Hippocampal formation (tissue), 2 donors: ENCODE measurements at regions not wholly inside any gene's neighbourhood (a gene's known extent, or its start where the extent isn't known, plus 50 kb on each side); places are given as distances from the start of the nearest gene placed in this dataset.
"Not testable (repeated sequence)": the region's sequence is repeated elsewhere in the genome, so short reads cannot be mapped to it uniquely, and the experiment has no call there.

Experiments
- DNase-seq, 2 donors: peaks; one replicate each; lab custom pipeline; 2025; lab: John Stamatoyannopoulos, UW

DNA sequence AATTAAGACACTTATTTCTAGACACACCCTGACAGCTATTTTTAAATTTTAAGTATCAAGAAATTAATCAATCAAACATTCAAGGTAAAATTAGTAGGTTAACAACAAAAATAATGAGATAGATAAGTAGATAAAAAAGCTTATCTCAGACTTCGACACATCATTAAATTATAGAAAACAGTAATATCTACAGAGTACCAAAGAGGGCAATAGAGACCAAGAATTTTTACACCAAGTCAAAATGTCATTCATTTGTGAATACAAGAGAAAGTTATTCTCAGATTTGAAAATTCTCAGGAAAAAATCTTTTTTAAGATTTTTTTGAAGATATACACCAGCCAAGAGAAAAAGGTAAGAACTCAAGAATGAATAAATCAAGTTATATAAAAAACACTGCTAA, 445.6 kb downstream of the ACTL7B start:
- DNase-seq, result no peak

DNA sequence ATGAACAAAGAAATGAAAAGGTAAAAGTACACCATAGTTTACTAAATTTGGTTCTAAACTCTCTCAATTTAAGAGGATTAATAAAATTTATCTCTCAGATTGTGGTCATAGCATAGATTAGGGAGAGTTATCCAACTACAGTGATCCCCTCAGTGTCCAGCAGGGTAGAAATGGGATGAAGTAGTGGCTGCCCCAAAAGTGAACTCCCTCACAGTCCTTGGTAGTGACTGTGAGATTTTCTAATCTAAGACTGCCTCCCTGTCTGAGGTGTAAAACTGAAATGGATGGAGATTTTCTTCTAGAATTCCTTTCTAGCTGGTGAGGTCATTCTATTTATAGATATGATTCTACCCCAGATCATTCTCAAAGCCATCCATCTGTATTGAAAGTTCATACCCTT, 455.5 kb downstream of the ACTL7B start:
- no peak for DNase-seq

DNA sequence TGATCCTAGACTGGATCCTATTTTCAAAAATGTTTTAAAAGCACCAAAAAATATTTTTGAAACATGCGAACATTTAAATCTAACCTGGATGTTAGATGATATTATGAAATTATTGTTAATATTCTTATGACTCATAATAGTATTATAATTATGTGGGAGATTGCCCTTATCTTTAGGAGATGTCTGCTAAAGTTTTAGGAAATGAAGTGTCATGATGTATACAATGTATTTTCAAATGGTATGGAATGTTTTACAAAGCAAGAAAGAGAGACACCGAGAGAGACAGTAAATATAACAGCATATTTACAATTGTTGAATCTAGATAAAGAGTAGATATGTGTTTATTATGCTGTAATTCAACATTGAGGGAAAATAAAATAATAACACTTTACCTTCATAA, 455.9 kb downstream of the ACTL7B start:
- DNase-seq, result no peak

DNA sequence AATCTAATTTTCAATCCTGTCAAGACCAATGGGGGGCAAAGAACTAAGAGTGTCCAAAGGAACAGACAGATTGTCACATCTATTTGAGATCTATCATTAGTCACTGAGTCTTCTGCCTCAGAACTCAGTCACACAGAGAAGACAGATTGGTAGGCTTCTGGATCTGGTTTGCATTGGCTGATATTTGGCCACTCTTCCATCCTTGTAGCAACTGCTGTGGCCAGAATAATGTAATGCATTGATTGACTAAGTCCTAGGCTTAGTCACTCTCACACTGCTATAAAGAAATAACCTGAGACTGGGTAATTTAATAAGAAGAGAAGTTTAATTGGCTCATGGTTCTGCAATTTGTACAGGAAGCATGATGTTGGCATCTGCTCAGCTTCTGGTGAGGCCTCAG, 458.5 kb downstream of the ACTL7B start:
- DNase-seq, result no peak

DNA sequence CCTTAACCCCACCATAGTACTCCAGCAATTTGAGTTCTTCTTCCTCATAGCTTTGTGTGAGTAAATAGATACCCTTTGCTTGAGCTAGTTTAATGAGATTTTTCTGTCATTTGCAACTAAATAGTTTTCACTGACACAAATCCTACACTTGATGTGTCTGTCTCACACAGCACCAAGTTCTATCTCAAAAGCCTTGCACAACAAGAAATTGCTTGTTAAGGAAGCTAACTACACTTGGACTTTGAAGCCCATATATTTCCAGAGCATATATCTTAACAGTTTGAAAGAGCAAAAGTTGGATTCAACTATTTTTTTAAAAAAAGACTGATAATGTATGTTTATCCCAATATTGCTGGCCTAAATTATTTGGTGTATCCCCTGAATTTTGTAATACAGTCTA, 459.2 kb downstream of the ACTL7B start:
- no peak for DNase-seq

DNA sequence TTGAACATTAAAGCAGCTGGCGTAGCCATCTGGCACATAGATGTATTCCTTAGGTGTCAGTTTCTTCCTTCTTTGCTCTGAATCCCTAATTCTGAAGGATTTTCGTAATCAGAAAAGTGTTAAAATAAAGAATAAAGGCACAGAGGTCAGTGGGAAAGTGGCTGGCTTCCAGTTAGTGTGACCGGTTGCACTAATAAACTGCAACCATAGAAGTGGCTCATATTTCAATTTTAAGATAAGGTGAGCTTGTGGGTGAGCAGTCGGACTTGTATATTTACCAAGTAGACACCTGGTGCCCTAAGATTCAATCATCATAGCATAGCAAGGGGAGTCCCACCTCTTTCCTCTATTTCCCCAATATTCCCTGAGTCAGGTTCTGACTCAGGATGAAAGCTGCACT, 459.6 kb downstream of the ACTL7B start:
- no peak for DNase-seq

DNA sequence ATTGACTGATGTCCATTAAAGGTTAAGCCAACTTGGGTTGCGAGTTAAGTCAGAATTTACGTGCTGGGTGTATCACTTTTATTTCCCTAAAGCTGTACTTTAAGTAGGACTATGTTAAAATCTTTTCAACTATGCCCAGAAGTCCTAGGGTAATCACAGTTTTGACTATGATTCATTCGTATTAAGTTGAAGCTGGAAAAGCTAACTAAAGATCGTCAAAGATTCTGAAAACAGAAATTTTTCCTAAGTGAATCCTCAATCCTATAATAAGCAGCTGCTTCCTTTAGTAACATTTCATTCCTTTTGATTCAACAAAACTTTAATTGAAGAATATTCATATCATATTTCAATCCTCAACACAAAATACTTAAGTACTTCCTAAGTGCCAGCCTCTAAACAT, 460.4 kb downstream of the ACTL7B start:
- DNase-seq, result no peak

DNA sequence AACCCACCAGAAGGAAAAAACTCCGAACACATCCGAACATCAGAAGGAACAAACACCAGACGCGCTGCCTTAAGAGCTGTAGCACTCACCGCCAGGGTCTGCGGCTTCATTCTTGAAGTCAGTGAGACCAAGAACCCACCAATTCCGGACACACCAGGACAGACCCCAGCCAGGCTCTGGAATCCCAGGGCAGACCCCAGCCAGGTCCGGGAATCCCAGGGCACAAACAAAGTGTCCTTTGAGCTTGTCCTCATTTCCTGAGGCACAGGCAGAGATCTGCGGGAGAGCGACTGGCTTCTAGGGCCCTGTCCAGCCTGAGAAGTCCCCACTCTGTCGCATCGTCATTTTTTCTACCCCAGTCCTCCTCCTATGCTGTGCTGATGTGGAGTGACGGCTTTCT, 461.1 kb downstream of the ACTL7B start:
- no peak for DNase-seq

DNA sequence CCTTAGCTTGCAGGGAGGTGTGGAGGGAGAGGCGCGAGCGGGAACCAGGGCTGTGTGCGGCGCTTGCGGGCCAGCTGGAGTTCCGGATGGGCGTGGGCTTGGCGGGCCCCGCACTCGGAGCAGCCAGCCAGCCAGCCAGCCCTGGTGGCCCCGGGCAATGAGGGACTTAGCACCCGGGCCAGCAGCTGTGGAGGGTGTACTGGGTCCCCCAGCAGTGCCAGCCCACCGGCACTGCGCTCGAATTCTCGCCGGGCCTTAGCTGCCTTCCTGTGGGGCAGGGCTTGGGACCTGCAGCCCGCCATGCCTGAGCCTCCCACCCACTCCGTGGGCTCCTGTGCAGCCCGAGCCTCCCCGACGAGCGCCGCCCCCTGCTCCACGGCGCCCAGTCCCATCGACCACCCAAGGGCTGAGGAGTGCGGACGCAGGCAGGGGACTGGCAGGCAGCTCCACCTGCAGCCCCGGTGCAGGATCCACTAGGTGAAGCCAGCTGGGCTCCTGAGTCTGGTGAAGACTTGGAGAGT, 462.2 kb downstream of the ACTL7B start:
- DNase-seq, result not testable (repeated sequence)

DNA sequence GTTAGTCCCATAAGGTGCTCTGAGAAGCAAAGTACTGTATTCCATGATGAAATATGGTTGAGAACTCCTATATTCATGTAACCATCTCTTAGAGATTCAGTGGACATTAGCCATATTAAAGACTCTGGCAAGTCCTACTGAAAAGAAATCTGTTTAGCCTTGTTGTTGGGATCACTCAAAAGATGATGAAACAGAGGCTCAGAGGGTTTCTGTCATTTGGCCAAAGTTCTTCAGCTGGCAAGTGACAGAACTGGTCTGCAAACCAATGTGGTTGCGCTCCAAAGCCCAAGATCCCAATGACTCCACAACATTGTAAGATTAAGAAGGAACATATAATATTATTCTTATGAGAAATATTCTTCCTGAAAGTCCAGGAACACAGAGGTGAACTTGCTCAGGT, 462.9 kb downstream of the ACTL7B start:
- no peak for DNase-seq

DNA sequence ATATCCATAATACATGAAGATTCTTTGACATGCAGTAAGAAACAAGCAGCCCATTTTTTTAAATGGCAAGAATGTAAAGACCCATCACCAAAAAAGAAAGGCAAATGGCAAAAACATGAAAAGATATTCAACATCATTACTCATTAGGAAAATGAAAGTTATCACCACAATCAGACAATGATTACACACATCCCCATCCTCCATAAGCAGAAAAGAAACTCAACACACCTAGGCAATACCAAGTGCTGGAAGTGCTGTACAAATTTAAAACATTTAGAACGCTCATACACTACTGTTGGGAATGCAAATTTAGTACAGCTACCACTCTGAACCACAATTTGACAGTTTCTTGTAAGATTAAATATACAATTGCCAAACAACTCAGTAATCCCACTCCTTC, 466.7 kb downstream of the ACTL7B start:
- DNase-seq, result no peak

DNA sequence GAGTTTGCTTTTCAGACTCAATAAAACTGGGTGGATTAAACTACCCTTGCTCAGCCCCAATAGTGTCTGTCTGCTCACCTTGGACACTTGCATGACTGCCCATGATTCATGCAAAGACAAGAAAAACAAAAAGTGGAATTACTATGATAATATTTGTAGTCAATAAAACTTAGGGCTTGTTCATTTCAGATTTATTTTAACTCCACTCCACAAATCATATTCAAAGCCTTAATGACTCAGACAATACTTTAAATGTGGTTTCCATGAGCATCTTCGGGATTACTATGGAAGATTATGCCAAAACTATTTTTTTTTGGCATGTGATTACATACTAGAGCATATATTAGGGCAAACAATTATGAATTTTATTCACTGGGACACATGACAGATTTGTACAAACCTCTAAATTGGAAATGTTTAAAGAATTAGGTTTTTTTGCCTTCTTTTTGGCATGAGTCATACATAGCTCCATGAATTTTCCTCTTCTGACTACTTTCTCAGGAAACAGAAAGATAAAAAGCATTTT, 468.9 kb downstream of the ACTL7B start:
- no peak for DNase-seq

DNA sequence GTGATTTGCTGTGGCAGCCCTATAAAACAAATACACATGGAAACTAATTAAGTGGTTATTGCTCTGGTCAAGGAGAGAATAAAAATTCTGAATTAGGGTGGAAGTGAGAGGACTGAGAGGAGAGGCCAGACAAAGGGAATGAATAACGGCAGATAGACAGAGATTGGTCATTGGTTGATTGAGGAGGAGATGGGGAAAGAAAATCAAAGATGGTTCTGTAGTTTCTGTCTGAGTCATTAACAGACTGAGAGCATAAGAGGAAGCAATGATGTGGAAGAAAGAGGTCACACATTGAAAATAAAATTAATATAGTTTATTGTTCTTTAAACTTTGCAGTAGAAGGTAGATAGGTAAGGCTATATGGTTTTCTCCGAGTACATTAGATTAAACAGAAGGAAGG, 469.8 kb downstream of the ACTL7B start:
- no peak for DNase-seq

DNA sequence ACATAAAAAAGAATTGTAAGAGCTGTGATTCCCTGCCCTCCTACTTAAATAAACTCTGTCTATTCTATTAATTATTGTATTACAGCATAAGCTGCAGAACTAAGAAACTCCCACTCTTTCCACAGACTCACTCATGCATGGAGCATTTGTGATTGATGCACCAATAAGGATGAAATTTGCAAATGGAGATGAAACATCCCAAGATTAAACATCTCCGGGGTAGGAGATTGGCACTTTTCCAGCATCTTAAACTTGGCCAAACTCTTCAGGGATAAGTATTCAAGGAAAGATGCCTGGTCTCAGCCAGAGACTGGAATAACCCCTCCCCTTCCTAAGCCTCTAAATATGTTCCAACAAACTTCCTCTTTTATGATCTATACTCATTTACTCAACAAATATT, 472.0 kb downstream of the ACTL7B start:
- DNase-seq, result no peak

DNA sequence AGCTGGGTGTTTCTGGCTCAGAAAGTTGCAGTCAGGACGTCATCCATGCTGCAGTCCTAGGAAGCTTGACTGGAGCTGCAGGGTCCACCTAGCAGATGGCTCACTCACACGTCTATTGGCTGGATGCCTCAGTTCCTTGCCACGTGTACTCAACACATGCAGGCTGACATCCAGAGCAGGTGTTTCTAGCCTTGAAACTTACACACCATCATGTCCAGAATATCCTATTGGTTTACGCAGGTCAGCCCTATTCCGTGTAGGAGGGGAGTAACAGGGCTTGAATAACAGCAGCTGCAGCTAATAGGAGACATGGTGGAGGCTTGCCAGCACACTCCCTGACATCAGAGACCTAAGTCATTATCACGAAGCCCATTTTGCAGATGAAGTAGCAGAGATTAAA, 473.5 kb downstream of the ACTL7B start:
- DNase-seq, result no peak

DNA sequence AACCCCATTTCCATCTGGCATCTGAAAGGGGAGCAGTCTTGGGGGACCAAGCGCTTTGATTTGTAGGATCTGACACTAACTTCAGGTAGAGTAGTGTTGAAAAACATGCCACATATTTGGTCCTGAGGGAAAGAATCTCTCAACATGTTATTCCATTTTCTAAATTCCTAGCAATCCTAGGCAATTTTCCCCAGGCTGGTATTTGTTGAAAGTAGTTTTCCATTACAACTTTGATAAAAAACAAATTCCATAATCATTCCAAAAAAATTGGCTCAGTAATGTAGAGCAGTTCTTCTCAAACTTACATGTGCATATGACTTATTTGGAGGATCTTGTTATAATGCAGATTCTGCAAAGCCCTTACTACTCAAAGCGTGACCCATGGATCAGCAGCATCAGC, 477.9 kb downstream of the ACTL7B start:
- no peak for DNase-seq

DNA sequence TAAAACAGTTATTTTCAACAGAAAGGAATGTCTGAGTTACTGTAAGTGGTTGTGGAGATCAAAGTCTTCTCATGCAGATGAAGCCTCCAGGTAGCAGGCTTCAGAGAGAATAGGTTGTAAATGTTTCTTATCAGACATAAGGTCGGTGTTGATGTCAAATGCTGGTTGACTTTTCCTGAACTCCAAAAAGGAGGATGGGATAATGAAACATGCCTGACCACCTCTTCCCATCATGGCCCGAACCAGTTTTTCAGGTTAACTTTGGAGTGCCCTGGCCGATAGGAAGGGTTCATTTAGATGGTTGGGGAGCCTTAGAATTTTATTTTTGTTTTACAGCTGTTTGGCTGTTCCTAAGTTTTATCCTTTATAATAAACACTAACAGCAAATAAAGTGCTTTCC, 478.4 kb downstream of the ACTL7B start:
- no peak for DNase-seq

DNA sequence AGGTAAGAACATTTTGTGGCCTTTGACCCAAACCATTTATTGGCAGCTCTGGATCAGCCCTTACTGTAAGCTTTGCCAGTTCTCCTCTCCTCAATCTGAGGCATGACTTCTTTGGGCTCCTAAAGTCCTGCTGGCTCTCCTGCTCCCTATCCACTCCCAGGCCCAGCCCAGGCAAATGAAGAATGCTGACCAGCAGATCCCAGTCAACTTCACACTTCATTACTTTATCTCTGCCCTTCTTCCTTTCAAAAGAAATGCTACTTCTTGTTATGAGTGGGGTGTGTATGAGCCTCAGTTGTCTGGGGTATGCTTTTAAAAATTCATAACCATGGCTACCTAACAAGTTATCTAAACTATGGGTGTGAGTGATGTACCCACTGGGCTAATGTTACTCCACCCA, 479.6 kb downstream of the ACTL7B start:
- DNase-seq, result no peak

DNA sequence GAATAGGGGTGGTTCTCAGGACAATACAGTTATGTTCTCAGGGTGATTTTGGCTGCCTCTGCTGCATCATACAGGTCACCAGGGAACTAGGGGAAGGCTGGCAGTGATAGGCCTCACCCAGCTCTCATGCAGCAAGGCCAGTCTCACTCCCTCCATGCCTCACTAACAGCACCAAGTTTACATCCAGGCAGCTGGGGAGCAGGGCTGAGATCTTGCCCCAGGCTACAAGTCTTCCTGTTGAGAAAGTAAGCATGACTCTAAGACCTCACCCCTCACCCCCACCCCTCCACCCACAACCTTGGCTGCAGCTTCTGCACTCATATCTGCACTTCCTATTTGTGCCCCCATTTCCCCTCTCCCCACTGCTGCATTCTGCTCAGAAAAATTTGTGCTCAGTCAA, 481.2 kb downstream of the ACTL7B start:
- no peak for DNase-seq

DNA sequence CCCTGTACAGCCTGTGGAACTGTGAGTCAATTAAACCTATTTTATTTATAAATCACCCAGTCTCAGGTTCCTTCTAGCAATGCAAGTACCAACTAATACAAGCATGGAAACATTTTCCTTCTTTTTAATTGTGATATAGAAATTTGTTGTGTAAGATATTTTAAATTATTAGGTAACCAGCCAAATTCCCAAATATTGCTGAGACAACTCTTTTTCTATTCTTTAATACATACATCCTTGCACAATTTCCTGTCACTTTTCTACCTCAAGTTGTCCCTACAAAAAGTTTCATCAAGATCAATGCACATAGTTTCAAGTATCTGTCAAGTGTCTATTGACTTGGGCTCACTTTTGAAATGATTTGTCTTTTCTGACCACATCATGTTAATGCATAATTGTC, 488.6 kb downstream of the ACTL7B start:
- DNase-seq, result no peak

DNA sequence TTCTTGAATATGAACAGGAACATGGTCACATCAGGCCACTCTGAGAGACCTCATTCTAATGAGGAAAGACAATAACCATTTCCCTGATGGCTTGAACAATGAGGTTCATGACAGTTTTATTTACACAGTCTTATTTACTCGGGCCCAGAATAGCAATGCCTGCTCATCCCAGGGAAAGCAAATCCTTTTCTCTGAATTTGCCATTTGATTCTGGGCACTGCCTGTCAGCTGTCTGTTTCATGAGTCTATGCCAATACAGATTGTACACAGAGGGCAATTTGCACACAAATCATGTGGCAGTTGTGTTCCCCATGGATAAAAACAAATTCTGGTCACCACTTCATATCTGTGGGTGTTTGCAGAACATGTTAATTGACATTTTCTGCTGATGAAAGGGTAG, 492.5 kb downstream of the ACTL7B start:
- no peak for DNase-seq

DNA sequence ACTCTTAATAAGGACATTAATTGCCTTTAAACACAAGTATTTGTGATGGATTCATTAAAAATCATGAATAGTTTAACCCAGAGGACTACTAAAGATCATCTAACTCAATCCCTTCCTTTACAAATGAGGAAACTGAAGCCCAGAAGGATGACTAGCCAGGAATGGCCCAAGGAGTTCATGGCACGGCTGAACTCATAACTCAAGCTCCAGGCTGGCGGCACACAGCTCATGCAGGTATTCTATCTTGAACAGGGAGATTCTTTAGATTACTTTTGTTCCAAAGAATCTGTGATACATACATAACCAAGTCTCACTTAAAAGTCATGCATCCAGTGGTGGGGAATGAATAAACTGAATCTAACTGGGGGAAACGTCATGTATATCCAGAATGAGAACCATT, 495.5 kb downstream of the ACTL7B start:
- no peak for DNase-seq

DNA sequence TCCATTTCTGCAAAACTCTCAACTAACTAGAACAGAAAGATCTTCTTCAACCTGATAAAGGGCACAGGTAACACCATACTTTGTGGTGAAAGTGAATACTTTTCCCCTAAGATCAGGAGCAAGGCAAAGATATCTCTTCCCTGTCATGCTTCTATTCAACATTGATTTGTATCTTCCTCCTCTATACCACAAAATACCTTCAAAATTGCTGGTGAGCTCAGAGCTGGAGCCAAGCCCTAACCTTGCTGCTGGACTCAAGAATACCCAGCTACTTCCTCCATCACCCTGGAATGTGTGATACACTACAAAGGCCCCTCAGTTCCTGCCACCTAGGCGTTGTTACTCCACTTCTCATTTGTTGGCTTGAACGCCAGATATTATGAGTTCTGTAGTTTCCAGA, 499.0 kb downstream of the ACTL7B start:
- no peak for DNase-seq

DNA sequence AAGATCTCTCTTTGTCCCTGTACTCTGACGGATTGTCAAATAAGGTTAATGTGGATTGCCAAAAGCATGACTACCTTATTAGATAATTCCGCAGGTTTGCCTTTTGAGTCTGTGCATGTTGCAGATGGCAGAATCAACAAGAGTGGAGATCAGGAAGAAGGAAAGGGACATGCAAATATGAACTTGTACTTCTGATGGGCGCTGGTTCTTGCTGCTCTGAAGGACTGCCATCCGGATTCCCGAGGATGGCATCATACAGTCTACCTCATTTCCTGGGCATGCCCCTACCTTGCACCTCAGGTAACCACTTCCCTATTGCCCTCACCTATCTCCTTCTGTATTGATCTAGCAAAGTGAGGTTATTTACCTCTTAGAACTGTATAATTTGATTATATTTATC, 504.2 kb downstream of the ACTL7B start:
- no peak for DNase-seq
